ENCODE measurements at regions not wholly inside any gene's neighbourhood (a gene's known extent, or its start where the extent isn't known, plus 50 kb on each side); places are given as distances from the start of the nearest gene placed in this dataset.

DNA sequence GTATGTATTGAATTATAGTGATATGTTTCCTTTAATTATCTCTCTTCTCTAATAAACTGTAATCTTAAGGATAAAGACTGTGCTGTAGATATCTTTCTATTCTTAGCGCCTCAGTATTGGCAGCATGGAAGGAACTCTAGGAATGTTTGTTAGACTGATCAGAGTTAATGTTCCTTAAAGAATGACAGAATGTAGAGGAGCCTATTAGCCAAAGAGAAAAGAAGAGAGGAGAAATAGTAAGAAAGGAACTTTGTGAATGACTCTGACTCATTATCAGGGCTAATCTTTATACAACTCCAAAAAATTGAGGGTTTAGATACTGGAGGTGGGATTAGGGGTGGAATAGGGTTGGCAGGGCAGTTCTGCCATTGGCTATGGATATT lies 59.0 kb upstream of the NUDT12 start:
- no peak for DNase-seq (ENCODE audit: low spot score)

GRCh38 chr5:103620851-103621547 lies 58.4 kb upstream of the NUDT12 start:
- no peak for DNase-seq (ENCODE audit: low spot score)

DNA sequence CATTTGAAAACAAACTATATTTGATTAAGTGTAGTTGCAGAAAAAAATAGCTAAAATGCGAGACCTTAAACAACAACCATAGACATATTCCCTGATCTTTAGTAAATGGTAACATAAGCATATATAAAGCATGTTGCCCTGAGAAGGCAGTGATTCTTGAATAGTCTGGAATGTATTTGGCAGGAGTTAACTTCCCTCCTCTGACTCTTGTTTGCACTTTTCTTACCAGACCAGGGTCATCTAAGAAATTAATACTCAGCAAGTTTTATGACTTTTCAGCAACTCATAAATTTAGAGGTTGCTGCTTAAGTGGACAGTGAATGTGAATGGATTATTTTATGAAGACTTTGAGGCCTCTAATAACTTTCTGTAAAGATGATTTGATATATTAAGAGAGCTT lies 55.3 kb upstream of the NUDT12 start:
- no peak for DNase-seq (ENCODE audit: low spot score)

- no peak for DNase-seq (ENCODE audit: low spot score)
Observed at GRCh38 chr5:103617090-103617489, 54.5 kb upstream of the NUDT12 start.

DNA sequence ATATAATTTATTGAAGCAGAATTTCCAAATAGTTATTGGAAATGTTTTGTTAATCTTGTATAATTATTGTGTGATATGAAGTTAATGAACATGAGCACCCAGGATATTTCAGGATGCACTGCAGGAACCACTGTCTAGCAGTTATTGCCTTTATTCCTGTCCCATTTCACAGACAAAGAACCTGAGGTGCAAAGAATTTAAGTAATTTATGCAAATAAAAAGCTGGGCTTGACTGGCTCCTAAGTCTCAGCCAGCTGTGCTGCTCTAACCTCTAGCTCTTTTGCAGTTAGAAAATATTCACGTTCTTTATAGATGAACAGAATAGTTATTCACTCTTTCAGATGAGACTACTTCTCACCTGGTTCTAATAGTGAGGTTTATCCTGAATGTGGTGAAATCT lies 50.0 kb upstream of the NUDT12 start:
- DNase-seq (ENCODE audit: low spot score) = no peak

Data from AG08395 (cell line).